ENCODE measurements at regions not wholly inside any gene's neighbourhood (a gene's known extent, or its start where the extent isn't known, plus 50 kb on each side); places are given as distances from the start of the nearest gene placed in this dataset.

GRCh38 chr1:189405419-189405818 is 1072.2 kb downstream of the BRINP3 start:
- TF ChIP-seq, protein P1, sequence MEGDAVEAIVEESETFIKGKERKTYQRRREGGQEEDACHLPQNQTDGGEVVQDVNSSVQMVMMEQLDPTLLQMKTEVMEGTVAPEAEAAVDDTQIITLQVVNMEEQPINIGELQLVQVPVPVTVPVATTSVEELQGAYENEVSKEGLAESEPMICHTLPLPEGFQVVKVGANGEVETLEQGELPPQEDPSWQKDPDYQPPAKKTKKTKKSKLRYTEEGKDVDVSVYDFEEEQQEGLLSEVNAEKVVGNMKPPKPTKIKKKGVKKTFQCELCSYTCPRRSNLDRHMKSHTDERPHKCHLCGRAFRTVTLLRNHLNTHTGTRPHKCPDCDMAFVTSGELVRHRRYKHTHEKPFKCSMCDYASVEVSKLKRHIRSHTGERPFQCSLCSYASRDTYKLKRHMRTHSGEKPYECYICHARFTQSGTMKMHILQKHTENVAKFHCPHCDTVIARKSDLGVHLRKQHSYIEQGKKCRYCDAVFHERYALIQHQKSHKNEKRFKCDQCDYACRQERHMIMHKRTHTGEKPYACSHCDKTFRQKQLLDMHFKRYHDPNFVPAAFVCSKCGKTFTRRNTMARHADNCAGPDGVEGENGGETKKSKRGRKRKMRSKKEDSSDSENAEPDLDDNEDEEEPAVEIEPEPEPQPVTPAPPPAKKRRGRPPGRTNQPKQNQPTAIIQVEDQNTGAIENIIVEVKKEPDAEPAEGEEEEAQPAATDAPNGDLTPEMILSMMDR (IDR thresholded peaks at IDR 0.05): no peak
- intact Hi-C loops (cut with micrococcal nuclease): no loop called here
- ChIA-PET CTCF (no interaction called here), POLR2A (no interaction called here)
- Mint-ChIP-seq H3K27ac (no peak overlapping the region), H3K27me3 (no peaks in the 10 kb centered on the region), H3K36me3 (ENCODE audit: low read depth) (no peaks in the 10 kb centered on the region), H3K4me1 (no peaks in the 10 kb centered on the region), H3K4me3 (no peak overlapping the region), H3K9me3 (peaks cover 7% of the 10 kb centered on the region)
- ATAC-seq (ENCODE audit: low read depth) (no peak), DNase-seq (no peak)

GRCh38 chr1:189409774-189410173 is 1067.9 kb downstream of the BRINP3 start:
- no peaks in the 10 kb centered on the region for H3K27me3 Mint-ChIP-seq
- ChIA-PET POLR2A (no interaction called here), CTCF (no interaction called here)
- H3K9me3 Mint-ChIP-seq: peaks cover 2% of the 10 kb centered on the region
- H3K4me1 Mint-ChIP-seq: no peaks in the 10 kb centered on the region
- DNase-seq (no peak), ATAC-seq (ENCODE audit: low read depth) (no peak)
- TF ChIP-seq, protein P1 (IDR thresholded peaks at IDR 0.05): no peak
- no peaks in the 10 kb centered on the region for H3K36me3 Mint-ChIP-seq (ENCODE audit: low read depth)
- H3K4me3 Mint-ChIP-seq: no peak overlapping the region
- no peak overlapping the region for H3K27ac Mint-ChIP-seq
- intact Hi-C loops (cut with micrococcal nuclease): no loop called here

- POLR2A ChIA-PET: no interaction called here
- H3K27me3 Mint-ChIP-seq: no peaks in the 10 kb centered on the region
Measured at GRCh38 chr1:189424746-189425331, 1052.8 kb downstream of the BRINP3 start.

DNA sequence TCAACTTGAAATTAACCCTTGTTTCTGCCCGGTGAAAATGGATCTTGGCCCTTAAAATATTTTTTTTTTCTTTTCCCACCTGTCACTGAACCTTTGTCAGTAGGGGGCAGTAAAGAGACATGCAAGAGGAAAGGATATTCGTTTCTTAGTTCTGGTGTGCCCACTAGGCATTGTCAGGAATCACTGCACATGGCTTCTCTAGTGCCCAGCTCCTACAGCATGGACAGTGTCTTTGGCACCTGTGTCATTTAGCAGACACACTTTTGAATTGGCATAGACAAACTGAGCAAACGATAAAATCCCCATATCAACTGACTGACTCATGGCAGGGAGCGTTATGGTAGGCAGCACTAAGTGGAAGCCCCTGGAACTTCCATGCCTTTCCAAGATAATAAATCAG is 1048.1 kb downstream of the BRINP3 start:
- Mint-ChIP-seq H3K27me3 (no peaks in the 10 kb centered on the region), H3K27ac (no peak overlapping the region), H3K9me3 (no peaks in the 10 kb centered on the region), H3K36me3 (ENCODE audit: low read depth) (no peaks in the 10 kb centered on the region), H3K4me3 (no peak overlapping the region), H3K4me1 (no peaks in the 10 kb centered on the region)
- intact Hi-C loops (cut with micrococcal nuclease): no loop called here
- DNase-seq (no peak), ATAC-seq (ENCODE audit: low read depth) (no peak)
- TF ChIP-seq, protein P1 (IDR thresholded peaks at IDR 0.05): no peak
- POLR2A ChIA-PET: no interaction called here
- CTCF ChIA-PET: interaction anchor here (0.6 kb wide), 1 partner anchor 368 kb away, joined by 3 read pairs; no protein-coding TSS in a partner anchor

More at GRCh38 chr1:189424746-189425331, 1052.8 kb downstream of the BRINP3 start:
- no peak for DNase-seq
- ATAC-seq (ENCODE audit: low read depth): no peak
- Mint-ChIP-seq H3K4me1 (no peaks in the 10 kb centered on the region), H3K36me3 (ENCODE audit: low read depth) (no peaks in the 10 kb centered on the region), H3K9me3 (no peaks in the 10 kb centered on the region), H3K4me3 (no peak overlapping the region), H3K27ac (no peak overlapping the region)
- intact Hi-C loops (cut with micrococcal nuclease): no loop called here
- CTCF ChIA-PET: no interaction called here
- TF ChIP-seq, protein P1 (IDR thresholded peaks at IDR 0.05): no peak

DNA sequence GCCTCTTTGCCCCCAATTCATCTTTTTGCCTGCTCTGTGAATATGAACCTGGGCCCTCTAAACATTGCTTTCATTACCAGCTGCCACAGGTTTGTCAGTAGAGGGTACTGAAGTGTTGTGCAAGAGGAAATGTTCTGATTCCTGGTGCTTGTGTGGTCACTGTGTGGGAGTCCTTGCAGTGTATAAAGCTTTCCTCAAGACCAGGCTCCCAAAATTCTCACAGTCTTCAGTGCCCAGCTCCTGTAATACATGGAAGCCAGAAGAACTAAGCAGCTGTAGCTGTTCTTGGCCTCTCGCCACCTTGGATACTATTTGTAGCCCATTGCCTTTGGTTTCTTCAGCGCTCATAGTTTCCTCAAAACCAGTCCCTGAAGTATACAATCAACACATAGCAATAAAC is 1046.2 kb downstream of the BRINP3 start:
- Mint-ChIP-seq H3K36me3 (ENCODE audit: low read depth) (no peaks in the 10 kb centered on the region), H3K4me1 (no peaks in the 10 kb centered on the region), H3K27ac (no peak overlapping the region), H3K27me3 (no peaks in the 10 kb centered on the region), H3K9me3 (no peaks in the 10 kb centered on the region), H3K4me3 (no peak overlapping the region)
- DNase-seq (no peak), ATAC-seq (ENCODE audit: low read depth) (no peak)
- ChIA-PET POLR2A (no interaction called here), CTCF (no interaction called here)
- TF ChIP-seq, protein P1 (IDR thresholded peaks at IDR 0.05): no peak
- intact Hi-C loops (cut with micrococcal nuclease): no loop called here

All from activated B cell treated with CpG ODN at 0.5 μM for 24 hours (primary cell).